ENCODE measurements at regions not wholly inside any gene's neighbourhood (a gene's known extent, or its start where the extent isn't known, plus 50 kb on each side); places are given as distances from the start of the nearest gene placed in this dataset.

DNA sequence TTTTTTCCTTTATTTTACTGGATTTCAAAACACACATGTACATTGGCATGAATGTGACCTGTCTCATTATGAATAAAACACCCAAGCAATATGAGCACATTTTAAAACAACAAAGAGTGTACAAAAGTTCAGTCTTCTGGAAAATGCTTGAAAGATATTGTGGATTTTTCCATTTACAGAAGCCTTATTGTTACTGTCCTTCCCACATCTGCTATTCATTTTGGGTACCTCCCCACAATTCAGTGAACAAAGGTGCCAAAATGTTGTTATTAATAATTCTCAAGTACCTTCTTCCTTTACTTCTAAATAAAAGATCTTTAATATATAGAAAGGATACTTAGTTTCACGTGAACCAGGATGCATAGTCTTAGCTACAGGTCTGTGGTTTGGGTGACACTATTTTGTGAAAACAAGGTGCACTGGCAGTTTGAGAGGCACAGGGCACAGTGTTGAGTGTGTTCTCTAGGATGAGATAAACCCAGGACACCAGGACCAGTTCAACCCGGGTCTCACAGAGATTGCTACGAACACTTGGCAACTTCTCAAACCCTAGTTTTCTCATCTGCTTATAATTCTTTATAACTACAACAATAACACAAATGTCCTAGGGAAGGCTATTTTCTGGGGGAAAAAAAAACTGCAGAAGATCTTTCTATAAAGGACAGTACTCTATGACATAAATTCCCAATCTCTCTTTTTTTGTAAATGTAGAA lies 84.5 kb upstream of the GALNT5 start:
- WGBS, 4 donors = 34 to 44% (median 39%) methylated on average over 3 of the region's 3 CpGs
- Histone ChIP-seq H3K36me3 (no peaks in the 10 kb centered on the region), H3K9me3 (peaks cover 0 to 6% (median 0%) of the 10 kb centered on the region in 12 donors), H3K27ac (peak overlapping the region in 1 of 12 donors; percentile 26), H3K4me1 (peaks cover 0 to 15% (median 5%) of the 10 kb centered on the region in 12 donors), H3K4me3 (no peak overlapping the region), H3K27me3 (no peaks in the 10 kb centered on the region)
- TF ChIP-seq, protein P1, sequence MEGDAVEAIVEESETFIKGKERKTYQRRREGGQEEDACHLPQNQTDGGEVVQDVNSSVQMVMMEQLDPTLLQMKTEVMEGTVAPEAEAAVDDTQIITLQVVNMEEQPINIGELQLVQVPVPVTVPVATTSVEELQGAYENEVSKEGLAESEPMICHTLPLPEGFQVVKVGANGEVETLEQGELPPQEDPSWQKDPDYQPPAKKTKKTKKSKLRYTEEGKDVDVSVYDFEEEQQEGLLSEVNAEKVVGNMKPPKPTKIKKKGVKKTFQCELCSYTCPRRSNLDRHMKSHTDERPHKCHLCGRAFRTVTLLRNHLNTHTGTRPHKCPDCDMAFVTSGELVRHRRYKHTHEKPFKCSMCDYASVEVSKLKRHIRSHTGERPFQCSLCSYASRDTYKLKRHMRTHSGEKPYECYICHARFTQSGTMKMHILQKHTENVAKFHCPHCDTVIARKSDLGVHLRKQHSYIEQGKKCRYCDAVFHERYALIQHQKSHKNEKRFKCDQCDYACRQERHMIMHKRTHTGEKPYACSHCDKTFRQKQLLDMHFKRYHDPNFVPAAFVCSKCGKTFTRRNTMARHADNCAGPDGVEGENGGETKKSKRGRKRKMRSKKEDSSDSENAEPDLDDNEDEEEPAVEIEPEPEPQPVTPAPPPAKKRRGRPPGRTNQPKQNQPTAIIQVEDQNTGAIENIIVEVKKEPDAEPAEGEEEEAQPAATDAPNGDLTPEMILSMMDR (IDR thresholded peaks at IDR 0.05) = no peak
- TF ChIP-seq POLR2A (IDR thresholded peaks at IDR 0.05) = no peak
- intact Hi-C loops (cut with DNase I) = no loop called here
- DNase-seq (no peak), ATAC-seq (peak; percentile 63 to 92 (median 74))

DNA sequence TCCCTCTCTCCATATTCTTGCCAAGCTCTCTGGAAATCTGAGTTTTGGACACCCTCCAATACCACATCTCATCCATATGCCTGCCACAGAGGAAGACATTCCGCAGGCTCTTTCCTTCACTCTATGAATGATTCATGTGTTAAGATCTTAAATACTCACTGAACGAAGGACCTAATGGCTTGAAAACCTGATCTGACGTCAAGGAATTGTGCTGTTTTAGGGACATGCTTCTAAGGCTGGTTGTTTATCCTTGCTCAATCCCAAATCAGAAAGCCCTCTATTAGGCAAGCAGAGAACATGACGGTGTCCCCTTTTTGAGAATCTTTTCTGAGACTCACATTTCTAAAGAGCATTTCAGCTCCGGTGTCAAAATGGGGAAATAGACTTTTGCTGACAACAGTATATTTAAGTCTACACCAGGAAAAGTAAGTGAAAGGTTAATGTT lies 83.7 kb upstream of the GALNT5 start:
- WGBS, 4 donors = 33 to 48% (median 42%) methylated on average over 5 of the region's 5 CpGs
- no peak overlapping the region for H3K4me3 ChIP-seq
- H3K27me3 ChIP-seq = no peaks in the 10 kb centered on the region
- intact Hi-C loops (cut with DNase I) = no loop called here
- peaks cover 0 to 6% (median 0%) of the 10 kb centered on the region in 12 donors for H3K9me3 ChIP-seq
- TF ChIP-seq POLR2A (IDR thresholded peaks at IDR 0.05) = no peak
- TF ChIP-seq, protein P1 (IDR thresholded peaks at IDR 0.05) = no peak
- peaks cover 0 to 15% (median 5%) of the 10 kb centered on the region in 12 donors for H3K4me1 ChIP-seq
- DNase-seq (no peak), ATAC-seq (peak in 3 of 4 donors; percentile 53 to 85 (median 61))
- H3K36me3 ChIP-seq = no peaks in the 10 kb centered on the region
- peak overlapping the region in 2 of 12 donors; percentile 26 to 33 for H3K27ac ChIP-seq

DNA sequence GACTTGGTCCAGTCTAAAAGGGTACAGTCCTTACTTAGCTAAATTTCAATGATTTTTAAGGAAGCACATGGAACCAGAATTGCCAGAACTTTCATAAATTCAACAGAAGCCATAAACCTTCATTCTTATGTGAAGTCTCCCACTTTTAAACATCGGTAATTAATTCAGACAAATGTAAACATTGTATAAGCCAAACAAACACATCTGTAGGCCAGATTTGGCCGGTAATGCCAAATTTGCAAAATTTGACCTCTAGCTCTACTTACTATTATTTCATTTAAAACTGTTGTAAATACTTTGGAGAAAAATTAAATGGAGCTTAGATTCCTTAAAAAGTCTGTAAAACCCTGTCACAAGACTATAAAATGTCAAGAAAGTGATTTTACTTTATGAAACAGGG lies 83.2 kb upstream of the GALNT5 start:
- DNase-seq (no peak), ATAC-seq (no peak)
- H3K27me3 ChIP-seq = no peaks in the 10 kb centered on the region
- peak overlapping the region in 2 of 12 donors; percentile 20 to 33 for H3K27ac ChIP-seq
- intact Hi-C loops (cut with DNase I) = no loop called here
- H3K9me3 ChIP-seq = peaks cover 0 to 6% (median 0%) of the 10 kb centered on the region in 12 donors
- WGBS, 4 donors = 85 to 94% (median 89%) methylated on average over 2 of the region's 2 CpGs
- no peak for TF ChIP-seq POLR2A (IDR thresholded peaks at IDR 0.05)
- TF ChIP-seq, protein P1 (IDR thresholded peaks at IDR 0.05) = no peak
- H3K4me1 ChIP-seq = peaks cover 0 to 15% (median 5%) of the 10 kb centered on the region in 12 donors
- no peak overlapping the region for H3K4me3 ChIP-seq
- no peaks in the 10 kb centered on the region for H3K36me3 ChIP-seq

DNA sequence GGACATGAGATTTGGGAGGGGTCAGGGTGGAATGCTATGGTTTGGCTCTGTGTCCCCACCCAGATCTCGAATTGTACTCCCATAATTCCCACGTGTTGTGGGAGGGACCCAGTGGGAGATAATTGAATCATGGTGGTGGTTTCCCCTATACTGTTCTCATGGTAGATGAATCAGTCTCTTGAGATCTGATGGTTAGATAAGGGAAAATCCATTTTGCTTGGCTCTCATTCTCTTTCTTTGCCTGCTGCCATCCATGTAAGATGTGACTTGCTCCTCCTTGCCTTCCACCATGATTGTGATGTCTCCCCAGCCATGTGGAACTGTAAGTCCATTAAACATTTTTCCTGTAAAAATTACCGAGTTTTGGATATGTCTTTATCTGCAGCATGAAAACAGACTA lies 80.9 kb upstream of the GALNT5 start:
- Histone ChIP-seq H3K27ac (no peak overlapping the region), H3K4me3 (no peak overlapping the region), H3K27me3 (no peaks in the 10 kb centered on the region), H3K4me1 (peaks cover 0 to 18% (median 5%) of the 10 kb centered on the region in 12 donors), H3K36me3 (no peaks in the 10 kb centered on the region), H3K9me3 (peaks cover 0 to 6% (median 0%) of the 10 kb centered on the region in 12 donors)
- DNase-seq = no peak
- TF ChIP-seq, protein P1 (IDR thresholded peaks at IDR 0.05) = no peak
- TF ChIP-seq POLR2A (IDR thresholded peaks at IDR 0.05) = no peak
- intact Hi-C loops (cut with DNase I) = no loop called here
- WGBS, 4 donors = 68 to 87% (median 79%) methylated on average over 3 of the region's 3 CpGs
- no peak for ATAC-seq

Measured in heart left ventricle (tissue), 16 donors.